Upper lobe of right lung (tissue), 1 donor: ENCODE measurements at regions not wholly inside any gene's neighbourhood (a gene's known extent, or its start where the extent isn't known, plus 50 kb on each side); places are given as distances from the start of the nearest gene placed in this dataset.
"Not testable (repeated sequence)": the region's sequence is repeated elsewhere in the genome, so short reads cannot be mapped to it uniquely, and the experiment has no call there.

Source experiments
- ATAC-seq: fragments of 200-7000 bp; cut with Tn5 transposase; one replicate; pipeline ENCODE4 v1.9.1; 2020; ENCODE audit warnings: mild to moderate bottlenecking, moderate library complexity
- DNase-seq: peaks from one replicate; pipeline ENCODE4 v3.0.0-alpha.2; 2020
- H3K27ac ChIP-seq: fragments of 200-600 bp; one replicate; pipeline ENCODE4 v1.8.0; 2022
- H3K27me3 ChIP-seq: fragments of 200-600 bp; one replicate; pipeline ENCODE4 v1.8.0; 2022; ENCODE audit warnings: mild to moderate bottlenecking
- H3K36me3 ChIP-seq: fragments of 200-600 bp; one replicate; pipeline ENCODE4 v1.8.0; 2022
- H3K4me1 ChIP-seq: fragments of 200-600 bp; one replicate; pipeline ENCODE4 v1.8.0; 2022
- H3K4me3 ChIP-seq: fragments of 200-600 bp; one replicate; pipeline ENCODE4 v1.8.0; 2022; ENCODE audit warnings: mild to moderate bottlenecking
- H3K9me3 ChIP-seq: fragments of 200-600 bp; one replicate; pipeline ENCODE4 v1.8.0; 2022
- intact Hi-C: fragments of 100-400 bp; cut with DNase I; formaldehyde crosslinking; loops from one replicate; pipeline ENCODE4 v1.11.0; 2022
- TF ChIP-seq, protein P1 (sequence below): fragments of 200-600 bp; IDR thresholded peaks from one replicate; pipeline ENCODE4 v1.8.0; 2022; ENCODE audit warnings: antibody characterized with exemption
- donor health status: DM: no; HTN: yes; CAD: no; lungs with severe emphysema.

DNA sequence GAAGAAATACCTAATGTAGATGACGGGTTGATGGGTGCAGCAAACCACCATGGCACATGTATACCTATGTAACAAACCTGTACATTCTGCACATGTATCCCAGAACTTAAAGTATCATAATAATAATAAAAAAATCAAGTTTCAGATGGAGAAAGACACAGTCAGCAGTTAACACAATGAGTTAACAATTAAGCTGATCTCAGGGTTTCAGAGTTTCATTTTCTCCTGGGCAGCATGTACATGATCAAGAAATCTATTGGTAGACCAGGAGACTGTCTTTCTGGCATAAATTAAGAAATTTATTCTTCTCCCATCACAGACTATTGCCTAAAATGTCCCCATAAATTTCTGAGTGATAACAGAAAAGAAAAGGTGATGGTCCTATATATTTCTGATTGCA lies 155.3 kb downstream of the RAD51AP2 start:
- intact Hi-C loops: no loop called here
- Histone ChIP-seq H3K4me1 (peaks cover 4% of the 10 kb centered on the region), H3K9me3 (no peaks in the 10 kb centered on the region), H3K36me3 (no peaks in the 10 kb centered on the region), H3K27me3 (no peaks in the 10 kb centered on the region), H3K27ac (no peak overlapping the region), H3K4me3 (no peak overlapping the region)
- DNase-seq (no peak), ATAC-seq (no peak)
- TF ChIP-seq, protein P1, sequence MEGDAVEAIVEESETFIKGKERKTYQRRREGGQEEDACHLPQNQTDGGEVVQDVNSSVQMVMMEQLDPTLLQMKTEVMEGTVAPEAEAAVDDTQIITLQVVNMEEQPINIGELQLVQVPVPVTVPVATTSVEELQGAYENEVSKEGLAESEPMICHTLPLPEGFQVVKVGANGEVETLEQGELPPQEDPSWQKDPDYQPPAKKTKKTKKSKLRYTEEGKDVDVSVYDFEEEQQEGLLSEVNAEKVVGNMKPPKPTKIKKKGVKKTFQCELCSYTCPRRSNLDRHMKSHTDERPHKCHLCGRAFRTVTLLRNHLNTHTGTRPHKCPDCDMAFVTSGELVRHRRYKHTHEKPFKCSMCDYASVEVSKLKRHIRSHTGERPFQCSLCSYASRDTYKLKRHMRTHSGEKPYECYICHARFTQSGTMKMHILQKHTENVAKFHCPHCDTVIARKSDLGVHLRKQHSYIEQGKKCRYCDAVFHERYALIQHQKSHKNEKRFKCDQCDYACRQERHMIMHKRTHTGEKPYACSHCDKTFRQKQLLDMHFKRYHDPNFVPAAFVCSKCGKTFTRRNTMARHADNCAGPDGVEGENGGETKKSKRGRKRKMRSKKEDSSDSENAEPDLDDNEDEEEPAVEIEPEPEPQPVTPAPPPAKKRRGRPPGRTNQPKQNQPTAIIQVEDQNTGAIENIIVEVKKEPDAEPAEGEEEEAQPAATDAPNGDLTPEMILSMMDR: no peak

DNA sequence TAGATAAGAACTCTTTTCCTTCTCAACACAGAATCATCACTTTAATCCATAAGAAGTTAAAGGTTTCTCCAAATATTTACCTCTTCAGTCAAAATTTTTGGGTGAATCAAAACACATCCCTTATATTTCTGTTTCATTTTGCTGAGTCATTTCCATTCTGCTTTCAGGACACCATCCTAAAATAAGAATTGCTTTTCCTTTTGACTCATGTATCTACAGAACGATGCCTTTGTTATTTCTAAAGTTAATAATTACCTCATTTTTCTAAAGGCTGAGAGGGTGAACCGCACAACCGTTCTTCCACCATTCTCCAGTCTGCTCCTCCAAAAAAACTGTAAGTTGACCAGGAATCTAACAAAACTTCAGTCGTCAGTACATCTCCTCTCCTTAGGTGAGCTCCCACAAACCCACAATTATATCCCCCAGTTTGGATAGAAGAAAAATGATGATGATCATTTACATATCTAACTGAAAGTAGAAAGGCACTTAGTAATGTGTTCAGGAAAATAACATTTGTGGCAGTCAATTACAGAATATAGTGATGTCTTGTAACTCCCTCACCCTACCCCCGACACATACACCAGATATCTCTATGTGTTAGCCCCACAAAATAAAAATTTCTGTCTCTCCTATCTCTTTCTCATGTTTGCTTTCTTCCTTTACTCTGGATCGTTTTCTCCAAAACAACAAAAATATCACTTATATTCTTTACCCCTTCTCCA lies 162.5 kb downstream of the RAD51AP2 start:
- TF ChIP-seq, protein P1: no peak

DNA sequence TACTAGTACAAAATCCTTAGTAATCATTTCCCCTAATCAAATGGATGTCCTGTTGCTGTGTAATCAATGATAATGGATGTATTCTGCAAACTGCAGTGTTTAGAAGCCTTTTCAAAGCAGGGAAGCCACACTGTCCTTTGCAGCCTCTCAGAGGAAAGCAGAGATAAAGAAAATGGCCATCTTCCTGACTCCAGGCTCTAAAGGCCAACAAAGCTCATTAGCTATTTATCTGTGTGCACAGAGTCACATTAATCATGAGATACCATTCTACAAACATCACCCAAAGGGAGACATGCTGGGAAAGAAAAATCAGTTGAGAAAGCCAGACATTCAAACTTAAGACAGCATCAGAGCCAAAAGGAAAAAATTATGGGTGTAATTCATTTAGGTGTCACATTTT lies 165.0 kb downstream of the RAD51AP2 start:
- no peaks in the 10 kb centered on the region for H3K36me3 ChIP-seq
- no peaks in the 10 kb centered on the region for H3K9me3 ChIP-seq
- DNase-seq (no peak), ATAC-seq (no peak)
- intact Hi-C loops: no loop called here
- no peak overlapping the region for H3K4me3 ChIP-seq
- no peak overlapping the region for H3K27ac ChIP-seq
- no peaks in the 10 kb centered on the region for H3K27me3 ChIP-seq
- TF ChIP-seq, protein P1: no peak
- H3K4me1 ChIP-seq: no peaks in the 10 kb centered on the region

More for the DNA sequence above, 162.5 kb downstream of the RAD51AP2 start:
- Histone ChIP-seq H3K9me3 (no peaks in the 10 kb centered on the region), H3K27ac (no peak overlapping the region), H3K4me1 (no peaks in the 10 kb centered on the region), H3K27me3 (no peaks in the 10 kb centered on the region), H3K36me3 (no peaks in the 10 kb centered on the region), H3K4me3 (no peak overlapping the region)
- intact Hi-C loops: no loop called here
- no peak for ATAC-seq
- no peak for DNase-seq

DNA sequence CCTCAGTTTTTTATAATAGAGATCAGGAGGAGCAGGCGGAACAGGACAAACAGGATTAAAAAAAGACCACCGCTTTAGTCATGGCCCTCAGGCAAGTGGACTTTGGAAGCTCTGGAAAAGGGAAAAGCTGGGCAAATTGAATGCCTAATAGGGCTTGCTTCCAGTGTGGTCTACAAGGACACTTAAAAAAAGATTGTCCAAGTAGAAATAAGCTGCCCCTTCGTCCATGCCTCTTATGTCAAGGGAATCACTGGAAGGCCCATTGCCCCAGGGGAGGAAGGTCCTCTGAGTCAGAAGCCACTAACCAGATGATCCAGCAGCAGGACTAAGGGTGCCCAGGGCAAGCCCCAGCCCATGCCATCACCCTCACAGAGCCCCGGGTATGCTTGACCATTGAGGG lies 175.5 kb downstream of the RAD51AP2 start:
- H3K27ac ChIP-seq, intact Hi-C loops, H3K4me3 ChIP-seq, H3K9me3 ChIP-seq, H3K27me3 ChIP-seq, H3K4me1 ChIP-seq, DNase-seq, H3K36me3 ChIP-seq, ATAC-seq: not testable (repeated sequence)

DNA sequence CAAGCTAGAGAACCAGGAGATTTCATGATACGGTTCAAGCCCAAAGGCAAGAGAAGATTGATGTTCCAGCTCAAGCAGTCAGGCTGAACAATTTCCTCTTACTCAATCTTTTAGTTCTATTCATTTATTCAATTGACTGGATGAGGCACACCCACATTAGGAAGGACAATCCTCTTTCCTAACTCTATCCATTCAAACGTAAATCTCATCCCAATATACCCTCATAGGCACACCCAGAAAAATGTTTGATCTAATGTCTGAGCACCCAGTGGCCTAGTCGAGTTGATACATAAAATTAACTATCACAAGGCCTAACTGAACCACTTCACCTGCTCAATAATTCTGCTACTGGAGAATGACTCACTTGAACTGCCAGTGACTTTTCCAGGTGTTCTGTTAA lies 180.7 kb downstream of the RAD51AP2 start:
- TF ChIP-seq, protein P1: no peak

DNA sequence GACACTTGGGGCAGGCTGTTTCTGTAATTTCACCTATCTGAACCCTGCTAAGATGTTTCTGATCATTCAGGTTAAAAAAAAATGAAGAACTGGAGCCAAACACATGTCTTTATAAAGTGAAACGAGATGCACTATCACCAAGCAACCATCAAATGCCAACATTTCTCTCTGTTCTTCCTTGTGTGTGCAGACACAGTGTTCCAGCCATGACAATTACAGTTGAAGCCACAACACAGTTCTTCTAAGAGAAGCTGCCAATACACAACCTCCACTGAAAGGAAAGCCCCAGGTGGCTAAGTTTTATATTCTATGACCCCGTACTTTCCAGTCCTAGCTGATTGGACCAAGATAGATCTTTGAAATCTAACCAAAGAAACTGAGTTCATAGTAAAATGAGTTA lies 181.8 kb downstream of the RAD51AP2 start:
- Histone ChIP-seq H3K9me3 (no peaks in the 10 kb centered on the region), H3K4me3 (no peak overlapping the region), H3K4me1 (no peaks in the 10 kb centered on the region), H3K27ac (no peak overlapping the region), H3K27me3 (no peaks in the 10 kb centered on the region), H3K36me3 (no peaks in the 10 kb centered on the region)
- intact Hi-C loops: no loop called here
- ATAC-seq (no peak), DNase-seq (no peak)
- TF ChIP-seq, protein P1: no peak

More for the DNA sequence above, 180.7 kb downstream of the RAD51AP2 start:
- Histone ChIP-seq H3K9me3 (no peaks in the 10 kb centered on the region), H3K4me1 (no peaks in the 10 kb centered on the region), H3K4me3 (no peak overlapping the region), H3K27ac (no peak overlapping the region), H3K36me3 (no peaks in the 10 kb centered on the region), H3K27me3 (no peaks in the 10 kb centered on the region)
- DNase-seq: no peak
- ATAC-seq: no peak
- intact Hi-C loops: no loop called here
